Tibial nerve (tissue), 3 donors: ENCODE measurements at regions not wholly inside any gene's neighbourhood (a gene's known extent, or its start where the extent isn't known, plus 50 kb on each side); places are given as distances from the start of the nearest gene placed in this dataset.

Experiments used
- POLR2A ChIP-seq, 2 donors: fragments of 450-650 bp; IDR thresholded peaks; one replicate each; pipeline ENCODE4 v1.6.1; 2017; ENCODE audit warnings: antibody characterized with exemption in 2 of 2, mild to moderate bottlenecking in 2 of 2, moderate library complexity in 2 of 2
- TF ChIP-seq, protein P1 (sequence below), 5 experiments: fragments of 200-600 bp in 3 of 5; fragments of 450-650 bp in 2 of 5; sonication (generic) in 3 of 5; IDR thresholded peaks; one replicate each; pipeline ENCODE4 v1.5.1; 2016 to 2019; ENCODE audit warnings: antibody characterized with exemption in 5 of 5, mild to moderate bottlenecking in 3 of 5, moderate library complexity in 2 of 5

DNA sequence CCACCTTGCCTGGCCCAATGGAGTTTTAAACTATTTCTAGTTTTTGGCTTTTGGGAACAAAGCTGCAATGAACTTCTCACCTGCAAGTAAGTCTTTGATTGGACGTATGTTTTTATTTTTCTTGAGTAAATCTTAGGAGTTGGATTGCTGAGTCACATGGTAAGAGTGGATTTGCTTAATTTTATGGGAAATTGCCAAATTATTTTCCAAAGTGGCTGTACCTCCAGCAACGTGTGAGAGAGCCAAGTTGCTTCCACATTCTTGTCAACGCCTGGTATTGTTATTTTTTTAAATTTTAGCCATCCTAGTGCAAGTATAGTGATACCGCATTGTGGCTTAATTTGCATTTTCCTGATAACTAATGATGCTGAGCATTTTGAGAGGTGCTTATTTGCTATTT, 136.6 kb downstream of the LMNTD1 start:
- TF ChIP-seq, protein P1, sequence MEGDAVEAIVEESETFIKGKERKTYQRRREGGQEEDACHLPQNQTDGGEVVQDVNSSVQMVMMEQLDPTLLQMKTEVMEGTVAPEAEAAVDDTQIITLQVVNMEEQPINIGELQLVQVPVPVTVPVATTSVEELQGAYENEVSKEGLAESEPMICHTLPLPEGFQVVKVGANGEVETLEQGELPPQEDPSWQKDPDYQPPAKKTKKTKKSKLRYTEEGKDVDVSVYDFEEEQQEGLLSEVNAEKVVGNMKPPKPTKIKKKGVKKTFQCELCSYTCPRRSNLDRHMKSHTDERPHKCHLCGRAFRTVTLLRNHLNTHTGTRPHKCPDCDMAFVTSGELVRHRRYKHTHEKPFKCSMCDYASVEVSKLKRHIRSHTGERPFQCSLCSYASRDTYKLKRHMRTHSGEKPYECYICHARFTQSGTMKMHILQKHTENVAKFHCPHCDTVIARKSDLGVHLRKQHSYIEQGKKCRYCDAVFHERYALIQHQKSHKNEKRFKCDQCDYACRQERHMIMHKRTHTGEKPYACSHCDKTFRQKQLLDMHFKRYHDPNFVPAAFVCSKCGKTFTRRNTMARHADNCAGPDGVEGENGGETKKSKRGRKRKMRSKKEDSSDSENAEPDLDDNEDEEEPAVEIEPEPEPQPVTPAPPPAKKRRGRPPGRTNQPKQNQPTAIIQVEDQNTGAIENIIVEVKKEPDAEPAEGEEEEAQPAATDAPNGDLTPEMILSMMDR (IDR thresholded peaks at IDR 0.05): no peak
- no peak for TF ChIP-seq POLR2A (IDR thresholded peaks at IDR 0.05)
